PC-9 (cell line): ENCODE measurements at regions not wholly inside any gene's neighbourhood (a gene's known extent, or its start where the extent isn't known, plus 50 kb on each side); places are given as distances from the start of the nearest gene placed in this dataset.

Experiments used
- BruUV-seq: library from RNA; stranded (reverse); fragments of 400-500 nt; replicated peaks from 2 replicates; lab custom pipeline; 2021; lab: Mats Ljungman, UMichigan
- CTCF ChIA-PET: fragments of 300-600 bp; sonication (Branson Sonifier 250); formaldehyde crosslinking; loops from one replicate; lab custom pipeline; 2022; ENCODE audit warnings: antibody characterized with exemption; lab: Charles Lee
- POLR2A ChIA-PET: fragments of 300-600 bp; sonication (Branson Sonifier 250); formaldehyde crosslinking; loops from one replicate; lab custom pipeline; 2022; ENCODE audit warnings: antibody characterized with exemption; ENCODE audit not compliant: unreplicated experiment; lab: Charles Lee
- DNase-seq, 2 experiments: peaks; one replicate each; pipeline versions ENCODE4 v3.0.0 to v3.0.0-alpha.2; 2015 to 2022; ENCODE audit warnings: mixed read lengths in 1 of 2
- H2AFZ ChIP-seq: fragments of 200-600 bp; sonication (generic); 2 replicates; pipeline ENCODE4 v1.8.1; 2017; ENCODE audit warnings: antibody characterized with exemption
- H3F3A ChIP-seq: fragments of 200-600 bp; sonication (generic); 2 replicates; pipeline ENCODE4 v1.8.1; 2017; ENCODE audit warnings: antibody characterized with exemption, mild to moderate bottlenecking, low read depth; ENCODE audit not compliant: insufficient read depth
- H3K27ac ChIP-seq: fragments of 200-600 bp; sonication (generic); 2 replicates; pipeline ENCODE4 v1.6.1; 2016; ENCODE audit warnings: mixed run types
- H3K27me3 ChIP-seq: fragments of 200-600 bp; sonication (generic); 2 replicates; pipeline ENCODE4 v1.6.1; 2016; ENCODE audit warnings: low read depth, mixed run types; ENCODE audit not compliant: insufficient read depth
- H3K36me3 ChIP-seq: fragments of 200-600 bp; sonication (generic); 2 replicates; pipeline ENCODE4 v1.6.1; 2016; ENCODE audit warnings: low read depth, mixed run types
- H3K4me1 ChIP-seq: fragments of 200-600 bp; sonication (generic); replicated peaks from 2 replicates; pipeline ENCODE4 v1.6.1; 2016; ENCODE audit warnings: mixed run types; ENCODE audit not compliant: insufficient read depth
- H3K4me2 ChIP-seq: fragments of 200-600 bp; sonication (generic); 2 replicates; pipeline ENCODE4 v1.6.1; 2017; ENCODE audit warnings: mixed run types
- H3K4me3 ChIP-seq: fragments of 200-600 bp; sonication (generic); 2 replicates; pipeline ENCODE4 v1.6.1; 2016; ENCODE audit warnings: mixed run types
- H3K79me2 ChIP-seq: fragments of 200-600 bp; sonication (generic); 2 replicates; pipeline ENCODE4 v1.6.1; 2017; ENCODE audit warnings: low read depth, mixed run types
- H3K9me2 ChIP-seq: fragments of 200-600 bp; sonication (generic); 2 replicates; pipeline ENCODE4 v1.8.1; 2017; ENCODE audit warnings: mild to moderate bottlenecking; ENCODE audit not compliant: insufficient read depth
- H3K9me3 ChIP-seq: fragments of 200-600 bp; sonication (generic); 2 replicates; pipeline ENCODE4 v1.8.1; 2016; ENCODE audit warnings: low read depth; ENCODE audit not compliant: insufficient read depth
- H4K20me1 ChIP-seq: fragments of 200-600 bp; sonication (generic); 2 replicates; pipeline ENCODE4 v1.8.1; 2017; ENCODE audit not compliant: insufficient read depth
- EZH2 ChIP-seq: fragments of 200-600 bp; sonication (generic); IDR thresholded peaks from 2 replicates; pipeline ENCODE4 v1.8.0; 2017; ENCODE audit warnings: antibody characterized with exemption, low read depth
- intact Hi-C: fragments of 100-400 bp; cut with micrococcal nuclease; formaldehyde crosslinking; loops from one replicate; pipeline ENCODE4 v1.10.0; 2022; ENCODE audit not compliant: unreplicated experiment
- TF ChIP-seq, protein P1 (sequence below): fragments of 200-600 bp; sonication (generic); conservative IDR thresholded peaks from 2 replicates; pipeline ENCODE4 v1.6.1; 2017; ENCODE audit warnings: mixed run types, antibody characterized with exemption, mild to moderate bottlenecking, moderate library complexity

DNA sequence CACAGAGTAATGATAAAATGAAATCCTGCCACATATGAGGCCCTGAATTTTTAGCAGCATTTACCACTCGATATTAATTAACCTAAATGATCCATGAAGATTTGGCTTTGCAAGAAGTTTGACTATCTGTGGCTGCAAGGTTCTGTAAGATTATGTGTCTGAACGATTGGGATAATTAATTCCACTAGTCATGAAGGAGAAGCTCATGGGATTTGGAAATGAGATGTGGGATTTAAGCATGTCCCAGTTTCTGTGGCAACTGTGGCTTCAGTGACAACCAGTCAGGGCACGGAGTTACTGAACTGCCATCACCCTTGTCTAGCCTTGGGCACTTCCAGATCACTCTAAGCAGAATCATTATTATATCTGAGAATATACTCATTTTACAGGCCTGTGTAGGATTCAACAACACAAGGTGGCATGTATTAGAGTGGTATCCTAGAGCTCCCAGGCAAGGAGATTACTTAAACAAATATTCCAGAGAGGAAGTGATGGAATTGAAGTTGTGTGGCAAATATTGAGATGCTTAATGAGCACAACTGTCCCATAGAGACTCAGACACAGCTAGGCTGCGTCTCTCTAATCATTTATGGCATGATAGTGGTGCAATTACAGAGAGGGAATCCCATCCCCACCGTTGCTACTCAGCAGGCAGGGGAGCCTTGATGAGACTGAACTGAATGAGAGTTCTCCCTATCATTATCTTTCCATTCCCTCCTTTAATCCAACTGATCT, 205.0 kb upstream of the KRR1 start:
- Histone ChIP-seq H3K27ac (no peak overlapping the region), H2AFZ (no peak overlapping the region), H3K79me2 (no peaks in the 10 kb centered on the region), H3F3A (peaks cover 13% of the 10 kb centered on the region; the same call in 1 of the 2 replicates), H3K9me3 (0 out of 2 replicates have a peak, but pooled peaks cover 5% of the 10 kb centered on the region), H3K27me3 (no peaks in the 10 kb centered on the region), H3K4me1 (peaks cover 37% of the 10 kb centered on the region), H3K4me2 (no peak overlapping the region), H3K4me3 (no peak overlapping the region), H4K20me1 (no peaks in the 10 kb centered on the region), H3K9me2 (no peaks in the 10 kb centered on the region), H3K36me3 (no peaks in the 10 kb centered on the region)
- ChIA-PET CTCF (no interaction called here), POLR2A (no interaction called here)
- DNase-seq, result no peak
- no TSS peak for BruUV-seq
- intact Hi-C loops, result no loop called here
- TF ChIP-seq, protein P1, sequence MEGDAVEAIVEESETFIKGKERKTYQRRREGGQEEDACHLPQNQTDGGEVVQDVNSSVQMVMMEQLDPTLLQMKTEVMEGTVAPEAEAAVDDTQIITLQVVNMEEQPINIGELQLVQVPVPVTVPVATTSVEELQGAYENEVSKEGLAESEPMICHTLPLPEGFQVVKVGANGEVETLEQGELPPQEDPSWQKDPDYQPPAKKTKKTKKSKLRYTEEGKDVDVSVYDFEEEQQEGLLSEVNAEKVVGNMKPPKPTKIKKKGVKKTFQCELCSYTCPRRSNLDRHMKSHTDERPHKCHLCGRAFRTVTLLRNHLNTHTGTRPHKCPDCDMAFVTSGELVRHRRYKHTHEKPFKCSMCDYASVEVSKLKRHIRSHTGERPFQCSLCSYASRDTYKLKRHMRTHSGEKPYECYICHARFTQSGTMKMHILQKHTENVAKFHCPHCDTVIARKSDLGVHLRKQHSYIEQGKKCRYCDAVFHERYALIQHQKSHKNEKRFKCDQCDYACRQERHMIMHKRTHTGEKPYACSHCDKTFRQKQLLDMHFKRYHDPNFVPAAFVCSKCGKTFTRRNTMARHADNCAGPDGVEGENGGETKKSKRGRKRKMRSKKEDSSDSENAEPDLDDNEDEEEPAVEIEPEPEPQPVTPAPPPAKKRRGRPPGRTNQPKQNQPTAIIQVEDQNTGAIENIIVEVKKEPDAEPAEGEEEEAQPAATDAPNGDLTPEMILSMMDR, result no peak
- TF ChIP-seq EZH2, result no peak

DNA sequence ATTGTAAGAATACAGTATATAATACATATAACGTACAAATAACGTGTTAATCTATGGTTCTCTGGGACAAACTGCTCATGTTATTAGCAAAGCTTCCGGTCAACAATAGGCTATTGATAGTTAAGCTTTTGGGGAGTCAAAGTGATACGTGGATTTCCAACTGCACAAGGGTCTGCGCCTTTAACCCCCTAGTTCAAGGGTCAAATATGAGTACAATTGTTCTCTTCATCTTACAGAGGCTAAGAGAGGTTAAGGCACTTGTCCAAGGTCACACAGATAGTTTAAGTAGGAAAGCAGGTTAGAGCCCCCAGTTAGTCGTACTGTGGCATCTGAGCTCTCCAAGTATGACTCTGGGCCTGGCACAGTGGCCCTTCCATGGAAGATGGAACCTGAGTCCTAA, 204.3 kb upstream of the KRR1 start:
- DNase-seq, result no peak
- no peaks in the 10 kb centered on the region for H3K27me3 ChIP-seq
- TF ChIP-seq EZH2, result no peak
- TF ChIP-seq, protein P1, result no peak
- no peak overlapping the region for H2AFZ ChIP-seq
- H3K79me2 ChIP-seq, result no peaks in the 10 kb centered on the region
- no peaks in the 10 kb centered on the region for H4K20me1 ChIP-seq
- ChIA-PET CTCF (no interaction called here), POLR2A (no interaction called here)
- no peaks in the 10 kb centered on the region for H3K9me2 ChIP-seq
- no peaks in the 10 kb centered on the region for H3K36me3 ChIP-seq
- BruUV-seq, result no TSS peak
- no peak overlapping the region for H3K4me2 ChIP-seq
- no peak overlapping the region for H3K27ac ChIP-seq
- H3K4me3 ChIP-seq, result no peak overlapping the region
- intact Hi-C loops, result no loop called here
- H3K4me1 ChIP-seq, result peaks cover 39% of the 10 kb centered on the region
- H3K9me3 ChIP-seq, result 0 out of 2 replicates have a peak, but pooled peaks cover 5% of the 10 kb centered on the region
- peaks cover 13% of the 10 kb centered on the region; the same call in 1 of the 2 replicates for H3F3A ChIP-seq

DNA sequence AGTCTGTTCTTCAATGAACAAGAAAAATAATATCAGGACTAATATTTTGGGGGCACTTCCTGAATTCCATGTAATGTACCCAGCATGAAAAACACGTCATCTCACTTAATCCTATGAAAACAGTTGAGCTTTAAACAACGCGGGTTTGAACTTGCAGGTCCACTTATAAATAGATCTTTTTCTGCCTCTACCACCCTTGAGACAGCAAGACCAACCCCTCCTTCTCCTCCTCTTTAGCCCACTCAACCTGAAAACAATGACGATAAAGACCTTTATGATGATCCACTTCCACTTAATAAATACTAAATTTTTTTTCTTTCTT, 203.9 kb upstream of the KRR1 start:
- no TSS peak for BruUV-seq
- POLR2A ChIA-PET, result no interaction called here

More for the DNA sequence above, 203.9 kb upstream of the KRR1 start:
- H3K36me3 ChIP-seq, result no peaks in the 10 kb centered on the region
- intact Hi-C loops, result no loop called here
- no peaks in the 10 kb centered on the region for H3K79me2 ChIP-seq
- 0 out of 2 replicates have a peak, but pooled peaks cover 5% of the 10 kb centered on the region for H3K9me3 ChIP-seq
- H3F3A ChIP-seq, result peaks cover 13% of the 10 kb centered on the region; the same call in 1 of the 2 replicates
- TF ChIP-seq, protein P1, result no peak
- no peak for TF ChIP-seq EZH2
- CTCF ChIA-PET, result no interaction called here
- no peaks in the 10 kb centered on the region for H3K27me3 ChIP-seq
- H4K20me1 ChIP-seq, result no peaks in the 10 kb centered on the region
- DNase-seq, result no peak
- no peaks in the 10 kb centered on the region for H3K9me2 ChIP-seq
- H3K4me3 ChIP-seq, result no peak overlapping the region
- no peak overlapping the region for H2AFZ ChIP-seq
- H3K4me1 ChIP-seq, result peaks cover 39% of the 10 kb centered on the region
- H3K27ac ChIP-seq, result no peak overlapping the region
- no peak overlapping the region for H3K4me2 ChIP-seq
